ENCODE measurements at regions not wholly inside any gene's neighbourhood (a gene's known extent, or its start where the extent isn't known, plus 50 kb on each side); places are given as distances from the start of the nearest gene placed in this dataset.

- TF ChIP-seq CTCF (conservative IDR thresholded peaks at IDR 0.05; ENCODE audit: low read depth, low read length) (no peak), EZH2 (IDR thresholded peaks at IDR 0.05; ENCODE audit: borderline replicate concordance, low read depth, low read length, poor library complexity, severe bottlenecking) (no peak)
Observed at GRCh38 chr1:57752843-57753242, 329.0 kb upstream of the DAB1 start.
